Astrocyte (in vitro differentiated cells and primary cell): ENCODE measurements at regions not wholly inside any gene's neighbourhood (a gene's known extent, or its start where the extent isn't known, plus 50 kb on each side); places are given as distances from the start of the nearest gene placed in this dataset.

Source experiments
- CTCF ChIP-seq: IDR thresholded peaks from 2 replicates; pipeline ENCODE4 v1.5.1; 2011; ENCODE audit warnings: low read depth, mild to moderate bottlenecking, inconsistent platforms, low read length, moderate library complexity; ENCODE audit not compliant: insufficient read depth
- EZH2 ChIP-seq: IDR thresholded peaks from 2 replicates; pipeline ENCODE4 v1.6.1; 2012; ENCODE audit warnings: mild to moderate bottlenecking, low read length, inconsistent platforms; ENCODE audit not compliant: insufficient read depth

- TF ChIP-seq CTCF (no peak), EZH2 (no peak)
Measured at GRCh38 chr9:126049088-126049487, 277.5 kb upstream of the MVB12B start.
